IMR-90 (cell line): ENCODE measurements at regions not wholly inside any gene's neighbourhood (a gene's known extent, or its start where the extent isn't known, plus 50 kb on each side); places are given as distances from the start of the nearest gene placed in this dataset.

Experiments
- ATAC-seq: fragments of 200-7000 bp; cut with Tn5 transposase; 2 replicates; pipeline ENCODE4 v1.9.1; 2020; ENCODE audit warnings: low read depth, mild to moderate bottlenecking, moderate library complexity
- BruUV-seq: library from RNA; stranded (reverse); fragments of 400-500 nt; replicated peaks from 2 replicates; lab custom pipeline; 2021; lab: Mats Ljungman, UMichigan
- CTCF ChIA-PET: fragments of 300-600 bp; formaldehyde crosslinking; extraction: SDS; loops from one replicate; lab custom pipeline; 2021; ENCODE audit warnings: antibody characterized with exemption; lab: Yijun Ruan, JAX
- POLR2A ChIA-PET: fragments of 300-600 bp; sonication (Branson Sonifier 250); formaldehyde crosslinking; loops from one replicate; lab custom pipeline; 2022; ENCODE audit warnings: antibody characterized with exemption; ENCODE audit not compliant: unreplicated experiment; lab: Charles Lee
- DNase-seq: peaks from one replicate; pipeline ENCODE4 v3.0.0; 2013
- H2AFZ ChIP-seq: replicated peaks from 2 replicates; pipeline ENCODE3; 2013; ENCODE audit warnings: low read length, mild to moderate bottlenecking; ENCODE audit not compliant: poor library complexity
- H2AK5ac ChIP-seq: 2 replicates; pipeline ENCODE4 v1.6.1; 2013; ENCODE audit warnings: low read depth, low read length, inconsistent platforms
- H2AK9ac ChIP-seq: replicated peaks from 2 replicates; pipeline ENCODE3; 2013; ENCODE audit warnings: mild to moderate bottlenecking, low read depth, low read length, moderate library complexity; ENCODE audit not compliant: poor library complexity
- H2BK120ac ChIP-seq: 2 replicates; pipeline ENCODE4 v1.6.1; 2013; ENCODE audit warnings: low read depth, low read length, inconsistent platforms
- H2BK15ac ChIP-seq: 3 replicates; pipeline ENCODE4 v1.6.1; 2013; ENCODE audit warnings: low read depth, low read length, inconsistent platforms
- H2BK20ac ChIP-seq: 2 replicates; pipeline ENCODE4 v1.6.1; 2013; ENCODE audit warnings: low read depth, mild to moderate bottlenecking, inconsistent platforms, low read length, moderate library complexity
- H2BK5ac ChIP-seq: 2 replicates; pipeline ENCODE4 v1.6.1; 2013; ENCODE audit warnings: mild to moderate bottlenecking, low read depth, low read length, inconsistent platforms; ENCODE audit not compliant: poor library complexity, severe bottlenecking
- H3K14ac ChIP-seq: replicated peaks from 2 replicates; pipeline ENCODE4 v1.6.1; 2013; ENCODE audit warnings: low read depth, low read length, inconsistent platforms
- H3K18ac ChIP-seq: 2 replicates; pipeline ENCODE4 v1.6.1; 2013; ENCODE audit warnings: low read depth, low read length, control low read depth
- H3K23ac ChIP-seq: 2 replicates; pipeline ENCODE4 v1.6.1; 2013; ENCODE audit warnings: low read depth, low read length, inconsistent platforms
- H3K27ac ChIP-seq: 2 replicates; pipeline ENCODE4 v1.5.1; 2013; ENCODE audit warnings: mild to moderate bottlenecking, control low read depth, low read length; ENCODE audit not compliant: insufficient read depth
- H3K27me3 ChIP-seq: 2 replicates; pipeline ENCODE4 v1.6.1; 2013; ENCODE audit warnings: low read length; ENCODE audit not compliant: control insufficient read depth, insufficient read depth
- H3K36me3 ChIP-seq: 2 replicates; pipeline ENCODE4 v1.6.1; 2013; ENCODE audit warnings: low read length, mixed read lengths; ENCODE audit not compliant: control insufficient read depth, insufficient read depth
- H3K4ac ChIP-seq: 2 replicates; pipeline ENCODE4 v1.6.1; 2013; ENCODE audit warnings: low read depth, low read length, inconsistent platforms
- H3K4me1 ChIP-seq: 2 replicates; pipeline ENCODE4 v1.6.1; 2013; ENCODE audit warnings: low read length, mixed read lengths; ENCODE audit not compliant: control insufficient read depth, insufficient read depth
- H3K4me2 ChIP-seq: 2 replicates; pipeline ENCODE4 v1.6.1; 2013; ENCODE audit warnings: low read depth, mild to moderate bottlenecking, control low read depth, low read length, moderate library complexity
- H3K4me3 ChIP-seq: 2 replicates; pipeline ENCODE4 v1.5.1; 2013; ENCODE audit warnings: low read depth, mild to moderate bottlenecking, control low read depth, low read length, moderate library complexity; ENCODE audit not compliant: insufficient read depth
- H3K56ac ChIP-seq: 2 replicates; pipeline ENCODE4 v1.6.1; 2013; ENCODE audit warnings: low read length, inconsistent platforms; ENCODE audit not compliant: insufficient read depth; ENCODE audit errors: extremely low read depth
- H3K79me1 ChIP-seq, 2 experiments: 2 replicates each; pipeline ENCODE4 v1.6.1; 2013; ENCODE audit warnings: low read length in 2 of 2, inconsistent platforms in 1 of 2, low read depth in 1 of 2
- H3K9ac ChIP-seq: 2 replicates; pipeline ENCODE4 v1.6.1; 2013; ENCODE audit warnings: low read depth, low read length, control low read depth
- H3K9me1 ChIP-seq: 2 replicates; pipeline ENCODE4 v1.6.1; 2013; ENCODE audit warnings: low read length, inconsistent platforms; ENCODE audit not compliant: insufficient read depth
- H3K9me3 ChIP-seq: 2 replicates; pipeline ENCODE4 v1.6.1; 2013; ENCODE audit warnings: low read length; ENCODE audit not compliant: control insufficient read depth, insufficient read depth
- H4K20me1 ChIP-seq: 2 replicates; pipeline ENCODE4 v1.6.1; 2013; ENCODE audit warnings: low read length, inconsistent platforms; ENCODE audit not compliant: insufficient read depth
- H4K5ac ChIP-seq: 2 replicates; pipeline ENCODE4 v1.6.1; 2013; ENCODE audit warnings: mild to moderate bottlenecking, low read depth, low read length, control low read depth
- H4K8ac ChIP-seq, 2 experiments: 2 replicates each; pipeline ENCODE4 v1.6.1; 2013; ENCODE audit warnings: low read depth in 2 of 2, low read length in 2 of 2, control low read depth in 1 of 2, inconsistent platforms in 1 of 2
- H4K91ac ChIP-seq: 2 replicates; pipeline ENCODE4 v1.6.1; 2013; ENCODE audit warnings: low read depth, low read length, inconsistent platforms; ENCODE audit not compliant: insufficient read depth
- CEBPB ChIP-seq: IDR thresholded peaks from 2 replicates; pipeline ENCODE4 v1.6.1; 2012; ENCODE audit warnings: low read depth, low read length, improper control_type of control experiment
- MXI1 ChIP-seq: IDR thresholded peaks from 2 replicates; pipeline ENCODE4 v1.6.1; 2012; ENCODE audit warnings: low read depth, mild to moderate bottlenecking, low read length, moderate library complexity, borderline replicate concordance
- POLR2A ChIP-seq: IDR thresholded peaks from 2 replicates; pipeline ENCODE4 v1.6.1; 2012; ENCODE audit warnings: mild to moderate bottlenecking, low read depth, low read length
- USF2 ChIP-seq: fragments of 150-350 bp; IDR thresholded peaks from 2 replicates; pipeline ENCODE4 v1.6.1; 2017; ENCODE audit warnings: mild to moderate bottlenecking, antibody characterized with exemption, low read length, low read depth
- dilution Hi-C: fragments of 300-500 bp; cut with HindIII; formaldehyde crosslinking; loops from one replicate; pipeline ENCODE4 v1.14.3; 2018; ENCODE audit warnings: low sequenced_read_pairs; ENCODE audit not compliant: unreplicated experiment
- in situ Hi-C: fragments of 300-500 bp; cut with MboI; formaldehyde crosslinking; loops from 3 replicates; pipeline ENCODE4 v1.14.3; 2019; ENCODE audit warnings: low sequenced_read_pairs, inconsistent platforms, mixed read lengths
- intact Hi-C: fragments of 100-400 bp; cut with micrococcal nuclease; formaldehyde crosslinking; loops from 2 replicates; pipeline ENCODE4 v1.10.0; 2022

- DNase-seq (peak; percentile 5), ATAC-seq (no peak)
- H2BK120ac ChIP-seq: no peak overlapping the region
- H4K91ac ChIP-seq: no peak overlapping the region
- H2BK20ac ChIP-seq: no peak overlapping the region
- H3K18ac ChIP-seq: no peak overlapping the region
- H3K9me3 ChIP-seq: no peaks in the 10 kb centered on the region
- BruUV-seq: no TSS peak
- no peak overlapping the region for H2BK15ac ChIP-seq
- H3K23ac ChIP-seq: no peak overlapping the region
- no peaks in the 10 kb centered on the region for H3K9me1 ChIP-seq
- no peak overlapping the region for H3K27ac ChIP-seq
- POLR2A ChIA-PET: no interaction called here
- H2AFZ ChIP-seq: no peak overlapping the region
- H3K14ac ChIP-seq: no peak overlapping the region
- H2AK5ac ChIP-seq: no peak overlapping the region
- no peaks in the 10 kb centered on the region for H3K27me3 ChIP-seq
- no peaks in the 10 kb centered on the region; the same call in 1 of the 2 replicates for H3K4me1 ChIP-seq
- H3K4me3 ChIP-seq: no peak overlapping the region
- intact Hi-C loops: loop anchor here (10.0 kb wide), 1 partner anchor 446 kb away; no protein-coding TSS in a partner anchor
- no peak overlapping the region for H3K4me2 ChIP-seq
- CTCF ChIA-PET: no interaction called here
- TF ChIP-seq MXI1: no peak
- TF ChIP-seq CEBPB: no peak
- TF ChIP-seq POLR2A: no peak
- no peak for TF ChIP-seq USF2
- H4K5ac ChIP-seq: no peak overlapping the region
- H4K8ac ChIP-seq: no peak overlapping the region
- dilution Hi-C loops: no loop called here
- no peaks in the 10 kb centered on the region for H3K79me1 ChIP-seq
- H3K4ac ChIP-seq: no peak overlapping the region
- in situ Hi-C loops: no loop called here
- no peak overlapping the region for H2BK5ac ChIP-seq
- no peak overlapping the region for H3K56ac ChIP-seq
- no peaks in the 10 kb centered on the region for H4K20me1 ChIP-seq
- no peak overlapping the region for H2AK9ac ChIP-seq
- no peak overlapping the region for H3K9ac ChIP-seq
- H3K36me3 ChIP-seq: no peaks in the 10 kb centered on the region
Measured at GRCh38 chr2:195488567-195488966, 168.5 kb upstream of the SLC39A10 start.
